NCI-H460 (cell line): ENCODE measurements at regions not wholly inside any gene's neighbourhood (a gene's known extent, or its start where the extent isn't known, plus 50 kb on each side); places are given as distances from the start of the nearest gene placed in this dataset.
"Not testable (repeated sequence)": the region's sequence is repeated elsewhere in the genome, so short reads cannot be mapped to it uniquely, and the experiment has no call there.

ENCODE experiments used
- DNase-seq: peaks from one replicate; pipeline ENCODE4 v3.0.0-alpha.2; 2016; ENCODE audit warnings: low read depth; ENCODE audit errors: extremely low read depth

- DNase-seq: no peak
These were observed 88.9 kb downstream of the MOGAT1 start for GRCh38 chr2:222760301-222760897.

DNA sequence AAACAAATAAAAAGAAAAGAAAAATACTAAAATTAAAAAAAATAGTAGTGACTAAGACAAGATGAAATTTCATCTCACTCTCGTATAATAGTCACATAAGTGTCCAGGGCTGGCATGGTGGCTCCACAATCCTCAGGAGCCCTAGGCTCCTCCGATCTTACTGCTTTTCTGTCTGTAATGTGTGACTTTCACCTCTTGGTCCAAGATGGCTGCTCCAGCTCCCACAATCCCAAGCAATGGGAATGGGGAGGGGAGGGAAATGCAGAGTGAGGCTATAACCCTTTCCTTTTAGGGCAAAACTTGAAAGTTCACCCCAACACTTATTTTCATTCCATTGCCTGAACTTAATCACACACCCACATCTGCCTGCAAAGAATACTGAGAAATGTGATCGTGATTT, 90.4 kb downstream of the MOGAT1 start:
- DNase-seq: no peak

DNA sequence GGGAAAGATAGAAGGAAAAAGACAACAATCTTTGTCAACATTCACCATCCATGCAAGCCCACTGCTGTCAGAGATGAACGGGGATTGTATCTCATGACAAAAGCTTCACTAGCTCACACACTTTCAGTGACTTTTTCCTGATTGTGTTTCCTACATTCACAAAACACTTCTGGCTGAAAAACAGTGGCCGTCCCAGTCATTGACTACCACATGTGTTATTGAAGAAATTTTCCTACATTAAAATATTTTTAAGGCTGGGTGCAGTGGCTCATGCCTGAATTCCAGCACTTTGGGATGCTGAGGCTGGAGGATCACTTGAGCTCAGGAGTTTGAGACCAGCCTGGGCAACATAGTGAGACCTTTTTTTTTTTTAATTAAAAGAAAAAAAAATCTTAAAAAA, 90.9 kb downstream of the MOGAT1 start:
- no peak for DNase-seq

GRCh38 chr2:222765883-222766282, 94.4 kb downstream of the MOGAT1 start:
- not testable (repeated sequence) for DNase-seq

DNA sequence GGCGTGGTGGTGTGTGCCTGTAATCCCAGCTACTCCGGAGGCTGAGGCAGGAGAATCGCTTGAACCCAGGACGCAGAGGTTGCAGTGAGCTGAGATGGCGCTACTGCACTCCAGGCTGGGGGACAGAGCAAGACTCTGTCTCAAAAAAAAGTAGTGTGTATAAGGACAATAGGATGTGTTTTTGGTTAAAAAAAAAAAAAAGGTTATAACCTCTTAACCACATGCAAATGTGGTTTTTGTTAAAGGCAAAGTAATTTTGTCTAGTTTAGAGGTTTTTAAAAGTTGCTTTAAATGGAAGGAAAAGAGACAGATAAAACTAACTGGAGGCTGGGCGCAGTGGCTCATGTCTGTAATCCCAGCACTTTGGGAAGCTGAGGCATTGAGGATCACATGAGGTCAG, 92.8 kb upstream of the ACSL3 start:
- DNase-seq: not testable (repeated sequence)

DNA sequence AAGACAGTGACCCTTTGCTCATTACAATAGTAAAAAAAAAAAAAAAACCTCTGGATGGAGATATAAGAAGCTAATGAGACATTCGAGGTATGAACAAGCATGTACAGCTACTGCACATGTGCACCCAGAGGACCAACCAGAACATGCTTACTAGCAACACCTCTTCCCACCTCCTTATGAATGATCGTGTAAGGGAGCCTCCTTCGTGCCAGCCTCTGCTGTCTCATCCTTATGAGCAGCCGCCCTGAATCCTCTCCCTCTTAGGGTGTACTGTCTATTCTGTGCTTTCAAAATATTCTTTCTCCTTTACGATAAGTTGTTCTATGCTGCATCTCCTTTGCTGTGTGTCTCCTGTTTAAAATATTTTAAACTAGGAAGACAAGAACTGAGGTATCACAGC, 91.4 kb upstream of the ACSL3 start:
- no peak for DNase-seq

- no peak for DNase-seq
These were observed 90.9 kb upstream of the ACSL3 start for GRCh38 chr2:222769941-222770340.

DNA sequence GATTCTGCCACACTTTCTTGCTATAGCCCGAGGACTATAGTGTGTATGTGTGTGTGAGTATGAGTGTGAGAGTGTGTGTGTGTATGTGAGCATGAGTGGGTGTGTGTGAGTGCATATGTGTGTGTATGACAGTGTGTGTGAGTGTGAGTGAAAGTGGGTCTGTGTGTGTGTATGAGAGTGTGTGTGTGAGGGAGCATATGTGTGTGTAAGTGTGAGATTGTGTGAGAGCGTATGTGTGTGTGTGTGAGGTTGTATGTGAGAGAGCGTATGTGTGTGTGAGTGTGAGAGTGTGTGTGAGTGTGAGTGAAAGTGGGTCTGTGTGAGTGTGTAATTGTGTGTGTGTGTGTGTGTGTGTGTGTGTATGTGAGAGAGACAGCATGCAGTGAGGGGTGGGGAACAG, 89.0 kb upstream of the ACSL3 start:
- no peak for DNase-seq

- peak; percentile 14 for DNase-seq
These were observed 85.9 kb upstream of the ACSL3 start for GRCh38 chr2:222774941-222775340.

GRCh38 chr2:222776792-222777191, 84.0 kb upstream of the ACSL3 start:
- no peak for DNase-seq

GRCh38 chr2:222778400-222778799, 82.4 kb upstream of the ACSL3 start:
- no peak for DNase-seq

- DNase-seq: no peak
These were observed 81.5 kb upstream of the ACSL3 start for GRCh38 chr2:222779145-222779832.

GRCh38 chr2:222780051-222780450, 80.8 kb upstream of the ACSL3 start:
- no peak for DNase-seq

- DNase-seq: no peak
These were observed 78.6 kb upstream of the ACSL3 start for GRCh38 chr2:222782201-222782730.

DNA sequence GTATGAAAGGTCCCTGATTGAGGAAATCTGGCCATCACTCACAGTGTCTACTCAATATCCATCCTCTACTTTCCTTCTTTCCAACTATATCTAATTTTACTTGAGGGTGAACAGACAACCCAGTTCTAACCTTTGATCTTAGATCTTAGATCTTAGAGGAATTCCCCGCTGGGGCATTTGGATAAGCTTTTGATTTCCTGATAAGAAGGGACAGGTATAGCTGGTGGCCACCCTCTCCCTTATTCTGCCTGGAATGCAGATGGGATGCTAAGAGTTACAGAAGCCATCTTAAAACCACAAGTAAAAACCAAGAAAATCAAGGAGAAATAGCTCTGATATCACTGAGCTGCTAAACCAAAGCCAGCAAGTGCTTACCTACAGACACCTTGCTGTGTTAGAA, 77.2 kb upstream of the ACSL3 start:
- no peak for DNase-seq

DNA sequence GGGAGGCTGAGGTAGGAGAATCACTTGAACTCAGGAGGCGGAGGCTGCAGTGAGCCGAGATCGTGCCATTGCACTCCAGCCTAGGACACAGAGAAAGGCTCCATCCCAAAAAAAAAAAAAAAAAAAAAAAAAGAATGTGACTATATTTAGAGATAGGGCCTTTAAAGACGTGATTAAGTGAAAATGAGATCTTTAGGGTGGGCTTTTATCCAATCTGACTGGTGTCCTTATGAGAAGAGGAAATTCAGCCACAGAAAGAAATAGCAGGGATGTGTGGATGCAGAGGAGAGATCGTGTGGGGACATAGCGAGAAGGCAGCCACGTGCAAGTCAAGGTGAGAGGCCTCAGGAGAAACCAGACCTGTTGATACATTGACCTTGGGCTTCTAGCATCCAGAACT, 69.9 kb upstream of the ACSL3 start:
- DNase-seq: no peak

DNA sequence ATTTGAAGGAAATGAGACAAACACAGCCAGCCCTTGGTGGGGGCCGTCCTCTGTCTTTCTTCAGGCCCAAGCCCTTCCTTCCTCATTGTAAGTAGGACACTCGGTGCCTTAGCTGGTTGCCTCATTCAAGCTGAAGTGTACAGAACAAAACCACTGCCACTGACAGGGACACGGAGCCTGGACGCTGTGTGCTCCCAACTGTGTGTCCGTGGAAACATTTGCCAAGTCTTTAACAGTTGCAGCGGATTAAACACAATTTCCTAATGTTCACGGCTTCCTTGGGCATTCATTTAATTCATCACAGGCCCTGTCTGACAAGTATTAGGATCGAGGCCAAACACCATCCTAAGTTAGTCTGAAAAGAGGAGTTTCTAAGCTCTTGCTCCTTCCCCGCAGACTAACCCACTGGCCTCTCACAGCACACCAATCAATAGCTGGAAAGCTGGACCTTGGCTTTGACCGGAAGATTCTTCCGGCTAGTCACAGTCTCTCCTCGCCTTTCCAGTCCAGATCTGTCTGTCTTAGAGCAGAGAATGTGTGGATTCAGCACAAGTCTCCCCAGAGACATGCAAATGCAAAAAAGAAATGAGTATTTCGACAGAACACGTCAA, 68.7 kb upstream of the ACSL3 start:
- no peak for DNase-seq

- DNase-seq: no peak
These were observed 66.0 kb upstream of the ACSL3 start for GRCh38 chr2:222794585-222795449.

- DNase-seq: no peak
These were observed 65.1 kb upstream of the ACSL3 start for GRCh38 chr2:222795450-222796357.
